HL-60 (cell line): ENCODE measurements at regions not wholly inside any gene's neighbourhood (a gene's known extent, or its start where the extent isn't known, plus 50 kb on each side); places are given as distances from the start of the nearest gene placed in this dataset.
"Not testable (repeated sequence)": the region's sequence is repeated elsewhere in the genome, so short reads cannot be mapped to it uniquely, and the experiment has no call there.

Experiments
- DNase-seq, 2 experiments: peaks; one replicate each; pipeline ENCODE4 v3.0.0-alpha.2; 2010 to 2020; ENCODE audit warnings: low read depth in 1 of 2, low spot score in 1 of 2
- H3K27ac ChIP-seq: fragments of 250-450 bp; sonication (Bioruptor Pico); replicated peaks from 2 replicates; pipeline ENCODE4 v1.5.1; 2020; ENCODE audit warnings: mild to moderate bottlenecking, moderate library complexity
- H3K27me3 ChIP-seq: fragments of 250-450 bp; sonication (Bioruptor Pico); 2 replicates; pipeline ENCODE4 v1.5.1; 2021; ENCODE audit warnings: mild to moderate bottlenecking, moderate library complexity; ENCODE audit not compliant: insufficient read depth, poor library complexity, severe bottlenecking
- H3K4me3 ChIP-seq: replicated peaks from 2 replicates; pipeline ENCODE4 v1.5.1; 2011; ENCODE audit warnings: mild to moderate bottlenecking, control low read depth, low read length; ENCODE audit not compliant: insufficient read depth
- CTCF ChIP-seq: IDR thresholded peaks from one replicate; pipeline ENCODE4 v1.5.1; 2011; ENCODE audit warnings: low read length, control low read depth, inconsistent platforms; ENCODE audit not compliant: insufficient read depth
- GABPA ChIP-seq: IDR thresholded peaks from 2 replicates; pipeline ENCODE4 v1.6.1; 2012; ENCODE audit warnings: low read depth
- POLR2AphosphoS5 ChIP-seq: IDR thresholded peaks from 2 replicates; pipeline ENCODE4 v1.6.1; 2012; ENCODE audit warnings: low read depth
- REST ChIP-seq: IDR thresholded peaks from 2 replicates; pipeline ENCODE4 v1.6.1; 2012; ENCODE audit warnings: low read depth; ENCODE audit not compliant: insufficient replicate concordance
- SPI1 ChIP-seq: IDR thresholded peaks from 2 replicates; pipeline ENCODE4 v1.6.1; 2012; ENCODE audit warnings: low read depth, mild to moderate bottlenecking, borderline replicate concordance

- Histone ChIP-seq H3K27ac (no peak overlapping the region), H3K27me3 (no peaks in the 10 kb centered on the region), H3K4me3 (no peak overlapping the region)
- DNase-seq: no peak
- TF ChIP-seq CTCF (no peak), REST (no peak)
These were observed 112.4 kb upstream of the VANGL1 start for GRCh38 chr1:115529216-115529897.

GRCh38 chr1:115528336-115528735 lies 113.4 kb upstream of the VANGL1 start:
- H3K4me3 ChIP-seq, H3K27ac ChIP-seq, H3K27me3 ChIP-seq, DNase-seq: not testable (repeated sequence)

- TF ChIP-seq CTCF (no peak), REST (no peak), SPI1 (no peak), GABPA (no peak), POLR2AphosphoS5 (no peak)
- Histone ChIP-seq H3K4me3 (no peak overlapping the region), H3K27me3 (no peaks in the 10 kb centered on the region), H3K27ac (no peak overlapping the region)
- no peak for DNase-seq
These were observed 114.0 kb upstream of the VANGL1 start for GRCh38 chr1:115527746-115528145.

GRCh38 chr1:115526900-115527299 lies 114.9 kb upstream of the VANGL1 start:
- Histone ChIP-seq H3K4me3 (no peak overlapping the region), H3K27me3 (no peaks in the 10 kb centered on the region), H3K27ac (no peak overlapping the region)
- no peak for DNase-seq
- no peak for TF ChIP-seq CTCF
- TF ChIP-seq SPI1: no peak
- TF ChIP-seq REST: no peak
- no peak for TF ChIP-seq GABPA
- TF ChIP-seq POLR2AphosphoS5: no peak
